Gastroesophageal sphincter (tissue), 3 donors: ENCODE measurements at regions not wholly inside any gene's neighbourhood (a gene's known extent, or its start where the extent isn't known, plus 50 kb on each side); places are given as distances from the start of the nearest gene placed in this dataset.

ENCODE experiments used
- EP300 ChIP-seq: sonication (generic); formaldehyde crosslinking; IDR thresholded peaks from one replicate; pipeline ENCODE4 v1.6.1; 2017; ENCODE audit warnings: antibody characterized with exemption, mild to moderate bottlenecking
- POLR2A ChIP-seq, 2 donors: fragments of 450-650 bp; IDR thresholded peaks; one replicate each; pipeline ENCODE4 v1.6.1; 2017; ENCODE audit warnings: antibody characterized with exemption in 2 of 2, mild to moderate bottlenecking in 2 of 2, moderate library complexity in 1 of 2
- POLR2AphosphoS5 ChIP-seq: sonication (generic); formaldehyde crosslinking; IDR thresholded peaks from one replicate; pipeline ENCODE4 v1.6.1; 2017; ENCODE audit warnings: antibody characterized with exemption
- TF ChIP-seq, protein P1 (sequence below), 4 experiments: fragments of 200-600 bp in 2 of 4; fragments of 450-650 bp in 2 of 4; sonication (generic) in 1 of 4; IDR thresholded peaks; one replicate each; pipeline ENCODE4 v1.5.1; 2017 to 2019; ENCODE audit warnings: antibody characterized with exemption in 4 of 4, mild to moderate bottlenecking in 2 of 4, moderate library complexity in 2 of 4

DNA sequence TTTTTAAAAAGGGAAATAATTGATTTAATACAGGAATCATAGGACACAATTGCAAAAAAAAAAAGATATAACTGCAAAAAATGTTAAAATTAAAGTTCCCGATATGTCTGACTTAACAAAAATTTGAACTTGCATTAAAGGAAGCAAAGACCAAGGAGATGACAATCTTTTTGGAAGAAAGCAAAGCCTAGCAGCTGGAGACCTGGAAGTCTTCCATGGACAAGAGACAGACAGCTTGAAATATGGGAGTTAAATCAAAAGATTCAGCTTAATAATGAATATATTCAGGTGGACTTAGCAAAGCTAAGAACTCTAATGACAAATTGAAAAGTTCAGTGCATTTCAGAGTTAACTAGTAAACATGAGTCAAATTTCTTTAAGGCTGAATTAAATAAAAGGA is 568.7 kb upstream of the RGMB start:
- TF ChIP-seq, protein P1, sequence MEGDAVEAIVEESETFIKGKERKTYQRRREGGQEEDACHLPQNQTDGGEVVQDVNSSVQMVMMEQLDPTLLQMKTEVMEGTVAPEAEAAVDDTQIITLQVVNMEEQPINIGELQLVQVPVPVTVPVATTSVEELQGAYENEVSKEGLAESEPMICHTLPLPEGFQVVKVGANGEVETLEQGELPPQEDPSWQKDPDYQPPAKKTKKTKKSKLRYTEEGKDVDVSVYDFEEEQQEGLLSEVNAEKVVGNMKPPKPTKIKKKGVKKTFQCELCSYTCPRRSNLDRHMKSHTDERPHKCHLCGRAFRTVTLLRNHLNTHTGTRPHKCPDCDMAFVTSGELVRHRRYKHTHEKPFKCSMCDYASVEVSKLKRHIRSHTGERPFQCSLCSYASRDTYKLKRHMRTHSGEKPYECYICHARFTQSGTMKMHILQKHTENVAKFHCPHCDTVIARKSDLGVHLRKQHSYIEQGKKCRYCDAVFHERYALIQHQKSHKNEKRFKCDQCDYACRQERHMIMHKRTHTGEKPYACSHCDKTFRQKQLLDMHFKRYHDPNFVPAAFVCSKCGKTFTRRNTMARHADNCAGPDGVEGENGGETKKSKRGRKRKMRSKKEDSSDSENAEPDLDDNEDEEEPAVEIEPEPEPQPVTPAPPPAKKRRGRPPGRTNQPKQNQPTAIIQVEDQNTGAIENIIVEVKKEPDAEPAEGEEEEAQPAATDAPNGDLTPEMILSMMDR (IDR thresholded peaks at IDR 0.05): no peak
- TF ChIP-seq POLR2A (IDR thresholded peaks at IDR 0.05) (no peak), POLR2AphosphoS5 (no peak), EP300 (no peak)
